Stimulated activated CD8-positive, alpha-beta memory T cell treated with anti-CD3 and anti-CD28 coated beads, Interleukin-15, amount 100 ng/mL, for 1 hour (primary cell): ENCODE measurements at regions not wholly inside any gene's neighbourhood (a gene's known extent, or its start where the extent isn't known, plus 50 kb on each side); places are given as distances from the start of the nearest gene placed in this dataset.

Experiments
- DNase-seq: peaks from one replicate; pipeline ENCODE4 v3.0.0-alpha.2; 2020; ENCODE audit warnings: low read depth

DNA sequence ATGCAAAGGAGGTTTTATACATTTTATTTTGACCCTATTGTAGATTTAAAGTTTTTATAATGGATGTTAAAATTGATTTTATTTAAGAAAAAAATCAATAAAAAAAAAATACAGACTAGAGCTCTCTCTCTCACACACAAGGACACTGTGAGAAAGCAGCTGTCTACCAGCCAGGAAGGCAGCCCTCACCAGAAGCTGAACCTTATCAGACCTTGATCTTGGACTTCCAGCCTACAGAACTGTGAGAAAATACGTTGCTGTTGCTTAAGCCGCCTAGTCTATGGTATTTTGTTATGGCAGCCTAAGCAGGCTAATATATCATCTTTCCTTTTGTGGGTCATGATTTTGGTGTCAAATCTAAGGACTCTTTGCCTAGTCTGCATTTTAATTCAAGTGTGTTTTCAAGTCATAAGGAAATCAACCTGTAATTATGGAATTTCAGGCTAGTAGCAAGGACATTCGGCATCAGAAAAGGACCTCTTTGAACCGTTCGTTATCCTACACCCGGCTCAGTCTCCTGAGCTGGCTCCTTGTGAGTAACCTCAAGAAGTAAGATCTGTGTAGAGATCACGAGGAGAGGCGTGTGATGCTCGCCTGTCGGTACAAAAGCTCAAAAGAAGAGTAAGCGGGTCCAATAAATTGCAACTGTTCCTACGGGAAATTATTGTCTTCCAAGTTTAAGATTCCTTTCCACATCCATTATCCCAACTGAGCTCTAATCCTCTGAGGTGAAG, 98.2 kb downstream of the PDCL3 start:
- no peak for DNase-seq

DNA sequence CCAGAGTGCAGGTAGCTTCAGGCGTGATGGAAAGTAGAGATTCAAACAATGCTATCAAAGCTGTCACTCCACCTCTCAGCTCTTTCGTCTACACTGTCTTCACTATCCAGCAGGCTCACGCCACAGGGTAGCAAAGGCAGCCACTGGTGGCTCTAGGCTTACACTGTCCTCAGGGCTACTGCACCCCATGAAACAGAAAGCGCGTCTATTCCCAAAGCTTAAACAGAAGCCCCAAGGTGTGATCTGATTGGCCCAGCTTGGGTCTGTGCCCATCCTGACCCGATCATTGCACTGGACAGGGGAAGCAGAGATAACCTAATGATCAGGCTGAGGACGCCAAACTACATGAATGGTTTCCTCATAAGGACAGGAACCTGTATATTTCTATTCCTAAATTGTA, 100.1 kb downstream of the PDCL3 start:
- DNase-seq: no peak

DNA sequence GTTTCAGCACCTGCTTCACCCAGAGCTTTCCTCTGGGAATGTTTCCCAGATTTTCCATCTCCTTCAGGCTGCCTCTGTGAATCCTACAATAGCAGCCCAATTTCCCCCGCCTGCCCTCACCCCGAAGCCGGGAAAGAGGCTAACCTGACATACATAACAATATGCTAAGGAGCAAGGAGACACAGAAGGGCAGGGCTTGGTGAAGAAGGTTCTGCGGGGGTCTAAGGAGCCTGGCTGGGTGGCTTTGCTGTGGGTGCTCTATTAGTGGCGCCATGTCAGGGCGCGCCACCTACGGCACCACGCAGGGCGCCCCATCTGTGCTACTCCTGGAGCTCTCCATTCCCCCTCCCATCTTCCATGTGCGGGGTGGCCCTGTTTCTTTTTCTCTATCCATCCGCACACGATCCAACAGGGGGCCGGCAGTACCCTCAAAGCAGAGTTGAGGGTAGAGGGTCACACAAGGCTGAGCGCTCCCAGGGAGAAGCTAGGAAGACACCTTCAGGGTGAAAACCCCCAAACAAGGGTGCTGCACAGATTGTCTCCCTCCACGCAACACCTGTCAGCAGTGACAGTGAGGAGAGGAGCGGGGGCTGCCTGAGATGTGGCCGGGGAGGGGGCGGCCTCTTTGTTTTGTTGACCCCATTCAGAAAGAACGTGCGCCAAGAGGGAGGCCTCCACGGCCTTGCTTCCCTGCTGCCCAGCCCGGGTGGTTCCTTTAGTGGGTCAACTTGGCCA, 101.4 kb downstream of the PDCL3 start:
- no peak for DNase-seq

DNA sequence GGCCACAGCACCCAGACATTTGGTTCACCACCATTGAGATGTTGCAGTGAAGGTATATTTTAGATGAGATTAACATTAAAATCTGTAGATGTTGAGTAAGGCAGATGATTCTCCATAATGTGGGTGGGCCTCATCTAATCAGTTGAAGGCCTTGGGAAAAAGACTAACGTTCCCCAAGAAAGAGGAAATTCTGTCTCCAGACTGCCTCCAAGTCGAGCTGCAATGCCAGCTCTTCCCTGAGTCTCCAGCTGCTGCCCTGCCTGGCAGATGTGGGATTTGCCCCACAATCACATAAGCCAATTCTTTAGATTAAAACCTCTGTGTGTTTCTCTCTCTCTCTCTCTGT, 101.9 kb downstream of the PDCL3 start:
- DNase-seq: no peak

DNA sequence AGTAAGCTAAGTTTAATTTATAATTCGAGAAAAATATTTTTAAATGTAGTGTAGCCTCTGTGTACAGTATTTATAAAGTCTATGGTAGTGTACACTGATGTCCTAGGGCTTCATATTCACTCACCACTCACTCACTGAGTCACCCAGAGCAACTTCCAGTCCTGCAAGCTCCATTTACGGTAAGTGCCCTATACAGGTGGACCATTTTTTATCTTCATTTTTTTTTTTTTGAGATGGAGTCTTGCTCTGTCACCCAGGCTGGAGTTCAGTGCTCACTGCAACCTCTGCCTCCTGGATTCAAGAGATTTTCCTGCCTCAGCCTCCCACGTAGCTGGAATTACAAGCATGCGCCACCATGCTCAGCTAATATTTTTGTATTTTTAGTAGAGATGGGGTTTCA, 104.2 kb downstream of the PDCL3 start:
- no peak for DNase-seq

DNA sequence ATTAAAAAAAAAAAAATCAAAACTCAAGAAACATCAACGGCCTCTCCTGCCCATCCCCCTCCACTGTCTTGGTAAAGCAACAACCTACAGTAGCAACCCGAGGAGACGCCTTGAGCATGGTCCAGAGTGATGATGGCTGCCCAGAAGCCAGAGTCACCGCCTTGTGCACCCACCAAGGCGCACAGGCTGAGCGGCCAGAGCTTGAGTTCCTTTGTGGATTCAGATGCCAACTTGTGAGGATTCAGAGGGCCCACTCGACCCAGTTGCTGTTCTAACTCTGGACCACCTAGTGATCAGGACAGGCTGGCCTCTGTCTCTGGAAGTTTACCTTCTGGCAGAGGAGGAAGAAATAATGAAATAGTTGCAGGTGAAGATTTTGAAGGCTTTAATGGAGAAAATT, 105.0 kb downstream of the PDCL3 start:
- DNase-seq: no peak

DNA sequence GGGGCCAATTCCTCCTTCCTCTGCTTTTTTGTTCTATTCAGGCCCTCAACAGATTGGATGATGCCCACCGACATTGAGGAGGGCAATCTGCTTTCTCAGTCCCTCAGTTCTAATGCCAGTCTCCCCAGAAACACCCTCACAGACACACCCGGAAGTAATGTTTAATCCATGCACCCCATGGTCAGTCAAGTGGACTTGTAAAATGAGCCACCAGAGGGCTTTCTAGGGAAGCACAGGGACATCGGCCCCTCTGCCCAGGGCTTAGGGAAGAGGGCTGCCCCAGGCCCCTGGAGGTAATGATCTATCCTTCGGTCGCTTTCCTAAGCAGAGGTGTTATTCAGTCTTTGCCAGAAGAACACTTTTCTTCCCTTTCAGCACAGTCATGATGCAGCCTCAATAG, 107.4 kb downstream of the PDCL3 start:
- DNase-seq: no peak

DNA sequence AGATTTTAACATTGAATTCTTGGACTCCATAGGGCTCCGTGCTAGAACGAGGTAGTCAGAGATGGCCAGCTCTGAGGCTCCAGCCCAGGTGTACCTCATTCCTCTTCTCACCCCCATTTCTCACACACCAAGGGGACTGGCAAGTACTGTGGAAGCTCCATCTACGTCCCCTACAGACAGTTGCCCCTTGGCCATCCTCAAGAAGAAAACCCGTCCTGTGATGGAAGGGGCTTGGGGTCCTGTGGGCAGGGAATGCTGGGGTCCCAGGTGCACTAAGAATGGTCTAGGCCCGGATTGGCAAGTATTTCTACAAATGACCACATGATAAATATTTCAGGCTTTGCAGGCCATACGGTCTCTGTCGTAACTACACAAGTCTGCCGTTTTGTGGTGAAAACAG, 110.3 kb downstream of the PDCL3 start:
- DNase-seq: no peak

DNA sequence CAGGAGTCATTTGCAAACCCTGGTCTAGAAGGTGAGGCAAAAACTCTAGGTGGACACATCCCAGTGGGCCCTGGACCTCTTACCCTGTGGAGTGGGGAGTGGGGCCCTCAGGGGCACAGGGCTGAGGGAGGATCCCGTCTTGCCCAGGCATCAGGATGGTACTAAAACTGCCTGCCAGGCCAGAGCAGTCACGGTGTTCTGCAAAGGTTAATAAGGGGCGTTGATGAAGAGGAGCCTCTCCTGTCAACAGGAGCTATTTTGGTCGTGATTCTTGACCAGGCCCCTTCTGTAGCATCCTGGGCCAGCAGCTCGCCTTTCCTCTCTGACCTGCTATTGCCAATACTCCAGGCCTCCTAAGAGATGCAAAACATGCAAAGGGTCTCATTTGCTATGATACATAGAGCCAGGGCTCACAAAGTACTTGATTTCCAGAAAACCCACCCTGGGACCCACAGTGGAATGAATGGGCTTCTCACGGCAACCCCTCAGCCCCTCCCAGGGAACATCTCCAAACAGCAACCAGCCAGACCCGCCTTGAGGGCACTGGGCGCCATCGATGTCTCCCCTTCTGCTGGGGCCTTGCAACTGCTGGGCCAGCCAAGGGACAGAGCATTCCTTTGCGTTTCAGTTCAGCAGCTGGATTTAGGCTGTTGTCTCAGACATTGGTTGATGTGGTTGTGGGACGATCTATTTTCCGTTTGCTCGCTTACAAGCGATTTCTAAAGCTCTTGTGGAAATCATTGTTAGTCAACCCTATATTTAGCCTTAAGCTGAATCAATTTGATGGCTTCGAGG, 111.1 kb downstream of the PDCL3 start:
- DNase-seq: no peak

DNA sequence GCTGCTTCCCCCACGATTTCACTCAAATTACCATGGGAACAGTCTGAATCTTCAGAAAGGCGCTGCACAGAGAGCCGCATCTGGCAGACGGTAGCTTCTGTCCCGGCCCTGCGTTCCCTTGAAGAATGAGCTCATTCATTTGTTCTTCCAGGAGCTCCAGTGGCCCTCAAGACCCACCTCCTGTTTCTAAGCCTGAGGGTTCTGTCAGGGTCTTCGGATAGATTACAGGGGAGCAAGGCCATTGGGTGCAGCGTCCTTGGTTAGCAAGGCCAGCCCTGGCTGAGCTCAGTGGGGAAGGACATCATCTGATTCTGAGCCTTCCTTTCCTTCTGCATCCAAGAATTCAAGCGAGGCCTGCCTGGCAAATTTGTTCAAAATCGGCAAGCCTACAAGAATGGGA, 111.9 kb downstream of the PDCL3 start:
- DNase-seq: no peak

DNA sequence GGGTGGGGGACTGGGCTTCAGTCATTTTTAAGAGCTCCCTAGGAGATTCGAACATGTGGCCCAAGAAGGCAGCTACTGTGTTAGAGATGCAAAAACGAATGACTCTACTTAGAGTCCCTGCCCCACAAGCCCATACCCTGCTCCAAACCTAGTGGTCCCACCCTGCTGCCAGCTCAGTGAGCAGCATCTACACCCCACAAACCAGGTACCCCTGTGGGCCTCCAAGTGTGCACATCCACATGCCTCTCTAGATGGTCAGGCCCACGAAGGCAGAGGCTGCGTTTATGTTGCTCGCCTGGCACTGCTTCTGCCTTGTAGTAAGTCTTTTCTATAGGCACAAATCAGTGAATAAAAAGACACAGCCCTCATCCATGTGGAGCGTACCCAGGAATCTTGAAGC, 112.6 kb downstream of the PDCL3 start:
- no peak for DNase-seq

DNA sequence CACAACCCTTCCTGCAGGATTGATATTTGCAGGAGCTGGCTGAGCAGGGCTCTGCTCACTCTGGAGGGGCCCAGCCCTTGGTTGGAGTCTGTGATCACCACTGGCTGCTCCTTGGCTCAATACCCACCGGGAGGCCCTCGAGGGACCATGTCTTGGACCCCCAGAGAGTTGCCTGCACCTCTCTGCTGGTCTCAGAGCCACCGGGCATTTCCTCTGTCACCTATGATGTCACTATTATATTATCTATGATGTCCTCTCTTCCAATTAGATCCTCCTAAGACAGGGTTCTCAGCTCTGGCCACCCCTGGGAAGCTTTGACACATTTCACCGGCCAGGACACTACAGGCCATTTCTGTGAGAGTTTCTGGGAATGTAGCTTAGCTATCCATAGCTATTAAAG, 113.1 kb downstream of the PDCL3 start:
- DNase-seq: no peak

DNA sequence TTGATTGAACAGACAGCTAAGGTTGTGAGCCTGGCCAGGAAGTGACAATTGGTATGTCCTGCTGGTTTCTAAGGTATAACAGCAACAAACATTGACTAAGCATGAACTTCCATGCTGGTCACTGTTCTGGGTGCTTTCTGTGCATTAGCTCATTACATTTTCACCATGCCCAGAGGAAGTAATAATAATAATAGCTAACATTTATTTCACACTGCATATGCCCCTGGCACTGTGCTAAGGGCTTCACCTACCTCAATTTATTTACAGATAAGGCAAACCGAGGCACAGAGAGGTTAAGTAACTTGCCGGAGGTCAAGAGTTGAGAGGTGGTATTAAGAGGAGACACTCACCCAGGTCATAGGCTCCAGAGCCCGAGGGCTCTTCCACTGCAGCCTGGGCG, 113.6 kb downstream of the PDCL3 start:
- no peak for DNase-seq

DNA sequence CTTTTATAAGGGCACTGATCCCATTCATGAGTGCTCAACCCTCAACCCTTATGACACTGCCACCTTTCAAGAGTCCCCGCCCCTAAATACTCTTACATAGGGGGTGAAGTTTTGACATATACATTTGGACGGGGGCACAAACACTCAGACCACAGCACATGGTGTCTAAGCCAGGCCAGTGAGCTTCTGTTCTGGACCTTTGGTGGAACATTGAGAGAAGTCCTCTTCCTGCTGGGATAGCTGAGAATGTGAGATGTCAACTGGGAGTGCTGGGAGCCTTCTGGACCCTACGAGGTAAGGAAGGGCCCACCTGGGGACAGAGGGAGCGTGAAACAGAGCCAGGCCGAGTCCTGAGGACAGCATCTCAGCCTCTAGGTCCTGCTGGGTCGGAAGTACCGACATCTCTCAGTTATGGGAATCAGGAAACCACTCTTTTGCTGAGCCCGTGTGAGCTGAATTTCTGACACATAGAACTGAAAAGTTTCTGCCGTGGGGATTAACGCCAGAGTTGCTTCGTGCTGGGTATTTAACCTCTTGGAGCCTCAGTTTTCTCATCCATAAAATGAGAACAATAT, 114.9 kb downstream of the PDCL3 start:
- no peak for DNase-seq

DNA sequence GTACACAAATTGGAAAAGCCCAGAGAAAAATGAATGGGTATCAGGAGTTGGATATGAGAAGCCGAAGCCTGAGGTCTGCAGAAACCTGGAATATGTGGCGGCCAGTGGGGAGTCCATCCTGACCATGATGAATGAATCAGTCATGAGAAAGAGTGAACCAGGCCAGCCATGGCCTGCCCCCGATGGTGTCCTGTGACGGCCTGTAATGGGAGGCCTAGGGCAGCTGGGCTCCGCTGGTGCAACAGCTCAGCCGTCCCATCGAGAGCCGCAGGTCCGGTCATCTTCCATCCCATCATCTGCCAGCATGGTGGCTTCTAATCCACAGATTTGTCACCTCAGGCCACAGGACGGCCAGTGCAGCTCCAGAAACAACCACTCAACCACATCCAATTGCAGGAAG, 116.4 kb downstream of the PDCL3 start:
- no peak for DNase-seq

DNA sequence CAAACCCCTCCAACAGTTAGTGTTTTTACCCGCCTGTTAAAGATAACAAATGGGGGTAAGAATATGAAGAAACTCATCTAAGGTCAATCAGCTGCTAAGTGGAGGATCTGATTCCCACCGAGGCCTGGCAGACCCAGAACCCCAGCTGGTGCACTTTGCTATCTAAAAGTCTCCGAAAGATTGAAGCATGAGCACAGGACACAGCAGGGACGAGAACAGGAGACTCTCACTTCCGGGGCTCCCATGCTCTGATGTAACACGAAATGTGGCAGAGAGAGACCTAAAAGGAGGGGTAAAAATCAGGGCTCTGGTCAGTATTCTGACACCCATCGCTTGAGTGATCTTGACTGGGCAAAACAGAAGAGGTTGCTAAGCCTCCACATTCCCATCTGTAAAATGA, 119.7 kb downstream of the PDCL3 start:
- no peak for DNase-seq

DNA sequence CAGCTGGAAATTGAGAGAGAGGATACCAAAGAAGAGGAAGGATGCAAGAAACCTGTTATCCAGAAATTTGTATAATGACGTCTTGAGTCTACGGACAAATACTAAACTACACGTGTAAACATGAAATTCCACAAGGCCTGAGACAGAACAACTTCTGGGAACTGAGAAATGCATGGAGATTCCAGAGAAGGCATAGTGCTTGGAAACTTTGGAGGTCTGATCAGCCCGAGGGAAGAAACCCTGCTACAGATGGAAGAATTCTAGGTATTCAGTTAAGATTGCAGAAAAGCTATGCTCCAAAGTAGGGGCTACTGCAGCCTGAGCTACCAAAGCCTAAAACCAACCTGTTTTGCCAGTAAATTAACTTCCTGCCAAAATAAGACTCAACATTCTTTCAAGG, 120.4 kb downstream of the PDCL3 start:
- DNase-seq: no peak

DNA sequence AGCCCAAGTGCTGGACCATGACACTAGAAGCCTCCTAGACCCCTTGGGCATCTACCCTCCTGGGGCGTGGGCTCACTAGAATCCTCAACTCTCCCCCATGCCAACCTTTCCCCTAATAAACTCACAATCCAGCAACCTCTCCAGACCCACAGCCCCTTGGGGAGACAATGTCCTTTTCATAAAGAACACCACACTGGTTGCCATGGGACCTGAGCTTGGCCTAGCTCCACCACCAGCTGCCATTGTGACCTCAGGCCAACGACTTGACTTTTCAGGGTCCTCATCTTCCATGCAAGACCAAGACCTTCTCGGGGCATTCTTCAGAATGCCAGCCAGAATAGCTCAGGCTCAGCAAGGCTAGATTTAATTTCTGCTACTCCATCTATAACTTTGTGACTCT, 128.1 kb upstream of the NPAS2 start:
- DNase-seq: no peak

DNA sequence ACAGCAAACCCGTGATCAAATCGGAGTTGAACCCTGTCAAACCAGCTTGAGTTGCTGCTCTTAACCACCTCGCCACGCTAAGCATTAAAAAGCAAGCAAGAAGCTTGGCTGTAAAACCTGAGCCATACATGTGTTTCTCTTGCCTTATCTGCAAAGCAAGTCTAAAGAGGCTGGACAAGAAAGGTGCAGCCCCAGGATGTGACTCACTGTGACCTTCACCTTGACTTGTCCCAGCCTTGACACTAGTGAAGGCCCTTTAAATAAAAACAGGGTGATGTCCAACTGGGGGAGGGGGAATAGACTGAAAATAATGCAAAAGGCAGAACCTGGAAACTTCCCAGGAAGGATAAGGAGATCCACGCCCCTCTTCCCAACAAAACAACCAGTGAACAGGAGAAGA, 127.6 kb upstream of the NPAS2 start:
- DNase-seq: no peak

DNA sequence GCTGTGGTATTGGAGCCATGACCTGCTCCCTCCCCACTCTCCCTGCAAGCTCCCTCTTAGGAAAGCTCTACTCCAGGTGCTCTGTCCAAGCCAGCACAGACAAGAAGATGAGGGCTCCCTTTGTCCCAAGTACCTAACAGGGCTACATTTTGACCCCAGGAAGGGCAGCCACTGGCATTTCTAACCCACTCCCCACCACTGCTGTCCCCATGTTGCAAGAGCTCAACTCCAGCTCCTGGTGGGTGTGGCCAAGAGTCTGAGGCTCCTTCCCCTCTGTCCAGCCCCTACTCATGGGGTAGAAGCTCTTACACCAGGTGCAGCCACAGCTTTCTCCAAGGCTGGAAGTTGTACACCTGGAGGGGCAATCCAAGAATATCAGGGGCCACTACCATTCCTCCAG, 127.0 kb upstream of the NPAS2 start:
- no peak for DNase-seq

DNA sequence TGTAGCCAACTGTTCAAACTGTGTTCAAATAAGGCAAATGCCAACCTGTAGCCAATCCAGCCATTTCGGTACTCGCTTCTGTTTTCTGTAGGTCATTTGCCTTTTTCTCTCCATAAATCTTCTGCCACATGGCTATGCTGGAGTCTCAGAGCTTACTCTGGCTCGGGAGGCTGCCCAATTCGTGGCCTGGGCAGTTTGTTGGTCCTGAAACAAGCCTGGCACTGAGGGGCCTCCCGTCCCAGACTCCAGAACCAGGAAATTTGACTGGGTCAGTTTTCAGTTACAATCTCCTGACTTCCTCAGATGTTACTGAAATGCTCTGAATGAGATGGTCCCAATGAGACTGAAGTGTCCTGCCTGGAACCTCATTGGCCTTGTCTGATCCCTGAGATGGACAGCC, 120.8 kb upstream of the NPAS2 start:
- DNase-seq: no peak

DNA sequence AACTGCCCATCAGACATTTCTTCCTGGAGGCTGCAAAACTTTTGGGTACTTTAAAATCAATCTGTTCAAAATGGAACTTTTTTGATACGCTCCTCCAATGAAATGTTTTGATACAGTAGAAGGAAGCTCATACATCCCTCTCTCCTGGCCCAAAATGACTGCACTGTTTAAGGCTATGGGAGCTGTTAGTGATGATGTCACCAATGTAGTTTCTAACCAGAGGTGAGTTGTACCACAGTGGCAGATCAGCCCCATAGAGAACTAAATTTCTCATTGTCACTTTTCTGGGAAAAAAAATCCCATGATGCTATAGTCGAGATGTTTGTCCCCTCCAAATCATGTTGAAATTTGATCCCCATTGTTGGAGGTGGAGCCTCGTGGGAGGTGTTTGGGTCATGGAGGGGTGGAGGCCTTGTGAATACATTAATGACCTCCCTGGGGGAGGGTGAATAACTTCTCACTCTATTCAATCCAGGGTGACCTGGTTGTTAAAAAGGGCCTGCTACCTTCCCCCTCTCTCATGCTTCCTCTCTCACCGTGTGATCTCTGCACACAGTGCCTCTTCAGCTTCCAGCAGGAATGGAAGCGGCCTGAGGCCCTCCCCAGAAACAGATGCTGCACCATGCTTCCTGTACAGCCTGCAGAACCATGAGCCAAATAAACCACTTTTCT, 117.4 kb upstream of the NPAS2 start:
- DNase-seq: no peak
